SU-DHL-6 (cell line): ENCODE measurements at regions not wholly inside any gene's neighbourhood (a gene's known extent, or its start where the extent isn't known, plus 50 kb on each side); places are given as distances from the start of the nearest gene placed in this dataset.

Source experiments
- H2AFZ ChIP-seq: fragments of 200-600 bp; sonication (generic); 2 replicates; pipeline ENCODE4 v1.6.1; 2014; ENCODE audit warnings: low read depth, mild to moderate bottlenecking, moderate library complexity, mixed read lengths, antibody characterized with exemption, low read length; ENCODE audit not compliant: severe bottlenecking
- H3F3A ChIP-seq: fragments of 200-600 bp; shearing (Covaris generic); 2 replicates; pipeline ENCODE4 v1.6.0; 2016; ENCODE audit warnings: antibody characterized with exemption, mild to moderate bottlenecking; ENCODE audit not compliant: insufficient read depth
- H3K27ac ChIP-seq: fragments of 200-600 bp; sonication (generic); 2 replicates; pipeline ENCODE4 v1.5.1; 2016; ENCODE audit warnings: low read depth, mild to moderate bottlenecking, low read length, moderate library complexity, mixed read lengths
- H3K27me3 ChIP-seq: fragments of 200-600 bp; sonication (generic), shearing (Covaris generic); 2 replicates; pipeline ENCODE4 v1.6.0; 2014; ENCODE audit warnings: mild to moderate bottlenecking, low read length
- H3K36me3 ChIP-seq: fragments of 200-600 bp; sonication (generic); 2 replicates; pipeline ENCODE4 v1.6.1; 2014; ENCODE audit warnings: mild to moderate bottlenecking, low read length, mixed read lengths
- H3K4me2 ChIP-seq: fragments of 300-600, 200-600 bp; shearing (Covaris generic), sonication (generic); 2 replicates; pipeline ENCODE4 v1.6.0; 2014; ENCODE audit warnings: low read length, low read depth, mild to moderate bottlenecking; ENCODE audit not compliant: poor library complexity, severe bottlenecking
- H3K4me3 ChIP-seq: fragments of 200-600 bp; sonication (generic); 2 replicates; pipeline ENCODE4 v1.5.1; 2014; ENCODE audit warnings: antibody characterized with exemption, low read length, mild to moderate bottlenecking, mixed read lengths; ENCODE audit not compliant: insufficient read depth, poor library complexity, severe bottlenecking
- H3K79me2 ChIP-seq: fragments of 200-600 bp; sonication (generic); 2 replicates; pipeline ENCODE4 v1.6.1; 2014; ENCODE audit warnings: mild to moderate bottlenecking, low read length, moderate library complexity; ENCODE audit not compliant: insufficient read depth
- H3K9ac ChIP-seq: fragments of 200-600 bp; sonication (generic); 2 replicates; pipeline ENCODE4 v1.7.0; 2014; ENCODE audit warnings: mild to moderate bottlenecking, low read length
- H3K9me2 ChIP-seq: fragments of 200-600 bp; sonication (generic); replicated peaks from 2 replicates; pipeline ENCODE4 v1.6.1; 2014; ENCODE audit warnings: low read length; ENCODE audit not compliant: insufficient read depth
- H3K9me3 ChIP-seq: fragments of 200-600 bp; sonication (generic); 2 replicates; pipeline ENCODE4 v1.6.1; 2014; ENCODE audit warnings: low read length, mixed read lengths; ENCODE audit not compliant: insufficient read depth
- H4K20me1 ChIP-seq: fragments of 200-600 bp; sonication (generic); 2 replicates; pipeline ENCODE4 v1.6.1; 2014; ENCODE audit warnings: low read depth, mild to moderate bottlenecking, antibody characterized with exemption, low read length, moderate library complexity, mixed read lengths
- CTCF ChIP-seq: fragments of 200-600 bp; sonication (generic); IDR thresholded peaks from one replicate; pipeline ENCODE4 v1.5.1; 2017; ENCODE audit warnings: antibody characterized with exemption, mild to moderate bottlenecking, low read length, moderate library complexity; ENCODE audit not compliant: insufficient read depth, poor library complexity, severe bottlenecking
- EZH2phosphoT487 ChIP-seq: fragments of 200-600 bp; sonication (generic), shearing (Covaris generic); conservative IDR thresholded peaks from 2 replicates; pipeline ENCODE4 v1.6.1; 2018; ENCODE audit warnings: mild to moderate bottlenecking, antibody characterized with exemption, low read length, moderate library complexity, mixed read lengths

- H3K27ac ChIP-seq: no peak overlapping the region
- no peaks in the 10 kb centered on the region for H3K9me2 ChIP-seq
- no peak overlapping the region for H3K9ac ChIP-seq
- no peaks in the 10 kb centered on the region for H3K36me3 ChIP-seq
- no peaks in the 10 kb centered on the region for H3F3A ChIP-seq
- TF ChIP-seq EZH2phosphoT487 (no peak), CTCF (no peak)
- H4K20me1 ChIP-seq: no peaks in the 10 kb centered on the region
- H3K4me2 ChIP-seq: no peak overlapping the region
- H3K79me2 ChIP-seq: no peaks in the 10 kb centered on the region
- no peak overlapping the region for H3K4me3 ChIP-seq
- H2AFZ ChIP-seq: no peak overlapping the region
- no peaks in the 10 kb centered on the region for H3K27me3 ChIP-seq
- H3K9me3 ChIP-seq: no peaks in the 10 kb centered on the region
Measured at GRCh38 chr7:113561446-113561845, 357.4 kb downstream of the PPP1R3A start.

GRCh38 chr7:113550966-113551365, 367.8 kb downstream of the PPP1R3A start:
- H3F3A ChIP-seq: no peaks in the 10 kb centered on the region
- H2AFZ ChIP-seq: no peak overlapping the region
- H3K4me2 ChIP-seq: no peak overlapping the region
- H3K27me3 ChIP-seq: no peaks in the 10 kb centered on the region
- no peaks in the 10 kb centered on the region for H3K79me2 ChIP-seq
- no peaks in the 10 kb centered on the region for H4K20me1 ChIP-seq
- H3K9me2 ChIP-seq: no peaks in the 10 kb centered on the region
- TF ChIP-seq CTCF (no peak), EZH2phosphoT487 (no peak)
- no peaks in the 10 kb centered on the region for H3K36me3 ChIP-seq
- no peak overlapping the region for H3K9ac ChIP-seq
- H3K4me3 ChIP-seq: no peak overlapping the region
- no peak overlapping the region for H3K27ac ChIP-seq
- H3K9me3 ChIP-seq: no peaks in the 10 kb centered on the region

GRCh38 chr7:113548561-113548960, 370.2 kb downstream of the PPP1R3A start:
- H3K9me3 ChIP-seq: no peaks in the 10 kb centered on the region
- H3K4me3 ChIP-seq: no peak overlapping the region
- no peaks in the 10 kb centered on the region for H3F3A ChIP-seq
- no peak overlapping the region for H3K27ac ChIP-seq
- TF ChIP-seq EZH2phosphoT487 (no peak), CTCF (no peak)
- H2AFZ ChIP-seq: no peak overlapping the region
- no peaks in the 10 kb centered on the region for H3K36me3 ChIP-seq
- no peaks in the 10 kb centered on the region for H3K9me2 ChIP-seq
- H3K79me2 ChIP-seq: no peaks in the 10 kb centered on the region
- no peak overlapping the region for H3K9ac ChIP-seq
- no peaks in the 10 kb centered on the region for H4K20me1 ChIP-seq
- no peak overlapping the region for H3K4me2 ChIP-seq
- no peaks in the 10 kb centered on the region for H3K27me3 ChIP-seq
